ENCODE measurements at regions not wholly inside any gene's neighbourhood (a gene's known extent, or its start where the extent isn't known, plus 50 kb on each side); places are given as distances from the start of the nearest gene placed in this dataset.

GRCh38 chr1:102772831-102773230 is 335.5 kb downstream of the COL11A1 start:
- Histone ChIP-seq H3K9me2 (ENCODE audit: insufficient read depth) (no peaks in the 10 kb centered on the region; the same call in 1 of the 2 replicates), H3K4me2 (no peak overlapping the region), H3K36me3 (ENCODE audit: low read depth) (no peaks in the 10 kb centered on the region), H3K27me3 (ENCODE audit: insufficient read depth, low read depth) (no peaks in the 10 kb centered on the region), H2AFZ (no peak overlapping the region), H4K20me1 (ENCODE audit: insufficient read depth) (no peaks in the 10 kb centered on the region), H3K4me3 (no peak overlapping the region), H3K9me3 (ENCODE audit: insufficient read depth, low read depth) (no peaks in the 10 kb centered on the region), H3F3A (ENCODE audit: insufficient read depth, low read depth) (no peaks in the 10 kb centered on the region), H3K27ac (no peak overlapping the region), H3K79me2 (ENCODE audit: low read depth) (no peaks in the 10 kb centered on the region), H3K4me1 (replicated peaks; ENCODE audit: insufficient read depth) (no peaks in the 10 kb centered on the region; the same call in 1 of the 2 replicates)
- DNase-seq, result no peak
- TF ChIP-seq EZH2 (IDR thresholded peaks at IDR 0.05; ENCODE audit: low read depth), result no peak
- TF ChIP-seq CTCF (conservative IDR thresholded peaks at IDR 0.05), result no peak
- no TSS peak for BruUV-seq (replicated peaks)
- CTCF ChIA-PET, result no interaction called here
- POLR2A ChIA-PET (ENCODE audit: unreplicated experiment), result no interaction called here
- intact Hi-C loops (cut with micrococcal nuclease; ENCODE audit: unreplicated experiment), result no loop called here

- no peaks in the 10 kb centered on the region for H3F3A ChIP-seq (ENCODE audit: insufficient read depth, low read depth)
Measured at GRCh38 chr1:102758418-102758817, 349.9 kb downstream of the COL11A1 start.

GRCh38 chr1:102757363-102757762 is 351.0 kb downstream of the COL11A1 start:
- H3K79me2 ChIP-seq (ENCODE audit: low read depth), result no peaks in the 10 kb centered on the region
- no peaks in the 10 kb centered on the region for H4K20me1 ChIP-seq (ENCODE audit: insufficient read depth)
- no peaks in the 10 kb centered on the region for H3K27me3 ChIP-seq (ENCODE audit: insufficient read depth, low read depth)
- H3K36me3 ChIP-seq (ENCODE audit: low read depth), result no peaks in the 10 kb centered on the region
- intact Hi-C loops (cut with micrococcal nuclease; ENCODE audit: unreplicated experiment), result no loop called here
- H2AFZ ChIP-seq, result no peak overlapping the region
- ChIA-PET POLR2A (ENCODE audit: unreplicated experiment) (no interaction called here), CTCF (no interaction called here)
- H3K9me3 ChIP-seq (ENCODE audit: insufficient read depth, low read depth), result no peaks in the 10 kb centered on the region
- no peak for TF ChIP-seq CTCF (conservative IDR thresholded peaks at IDR 0.05)
- TF ChIP-seq EZH2 (IDR thresholded peaks at IDR 0.05; ENCODE audit: low read depth), result no peak
- H3K9me2 ChIP-seq (ENCODE audit: insufficient read depth), result no peaks in the 10 kb centered on the region
- no peaks in the 10 kb centered on the region for H3F3A ChIP-seq (ENCODE audit: insufficient read depth, low read depth)
- H3K4me2 ChIP-seq, result no peak overlapping the region
- no peaks in the 10 kb centered on the region for H3K4me1 ChIP-seq (replicated peaks; ENCODE audit: insufficient read depth)
- no peak overlapping the region for H3K27ac ChIP-seq
- no peak overlapping the region for H3K4me3 ChIP-seq
- no peak for DNase-seq
- BruUV-seq (replicated peaks), result no TSS peak

More at GRCh38 chr1:102758418-102758817, 349.9 kb downstream of the COL11A1 start:
- H3K27ac ChIP-seq, result no peak overlapping the region
- CTCF ChIA-PET, result no interaction called here
- no peak for TF ChIP-seq EZH2 (IDR thresholded peaks at IDR 0.05; ENCODE audit: low read depth)
- no peak for TF ChIP-seq CTCF (conservative IDR thresholded peaks at IDR 0.05)
- intact Hi-C loops (cut with micrococcal nuclease; ENCODE audit: unreplicated experiment), result no loop called here
- H3K36me3 ChIP-seq (ENCODE audit: low read depth), result no peaks in the 10 kb centered on the region
- no peak overlapping the region for H3K4me3 ChIP-seq
- no peak overlapping the region for H2AFZ ChIP-seq
- no TSS peak for BruUV-seq (replicated peaks)
- H3K79me2 ChIP-seq (ENCODE audit: low read depth), result no peaks in the 10 kb centered on the region
- H3K4me2 ChIP-seq, result no peak overlapping the region
- H3K27me3 ChIP-seq (ENCODE audit: insufficient read depth, low read depth), result no peaks in the 10 kb centered on the region
- no peaks in the 10 kb centered on the region for H3K4me1 ChIP-seq (replicated peaks; ENCODE audit: insufficient read depth)
- H3K9me3 ChIP-seq (ENCODE audit: insufficient read depth, low read depth), result no peaks in the 10 kb centered on the region
- H3K9me2 ChIP-seq (ENCODE audit: insufficient read depth), result no peaks in the 10 kb centered on the region
- POLR2A ChIA-PET (ENCODE audit: unreplicated experiment), result no interaction called here
- no peak for DNase-seq
- no peaks in the 10 kb centered on the region for H4K20me1 ChIP-seq (ENCODE audit: insufficient read depth)

Measured in PC-9 (cell line).